ENCODE measurements at regions not wholly inside any gene's neighbourhood (a gene's known extent, or its start where the extent isn't known, plus 50 kb on each side); places are given as distances from the start of the nearest gene placed in this dataset.
"Not testable (repeated sequence)": the region's sequence is repeated elsewhere in the genome, so short reads cannot be mapped to it uniquely, and the experiment has no call there.

DNA sequence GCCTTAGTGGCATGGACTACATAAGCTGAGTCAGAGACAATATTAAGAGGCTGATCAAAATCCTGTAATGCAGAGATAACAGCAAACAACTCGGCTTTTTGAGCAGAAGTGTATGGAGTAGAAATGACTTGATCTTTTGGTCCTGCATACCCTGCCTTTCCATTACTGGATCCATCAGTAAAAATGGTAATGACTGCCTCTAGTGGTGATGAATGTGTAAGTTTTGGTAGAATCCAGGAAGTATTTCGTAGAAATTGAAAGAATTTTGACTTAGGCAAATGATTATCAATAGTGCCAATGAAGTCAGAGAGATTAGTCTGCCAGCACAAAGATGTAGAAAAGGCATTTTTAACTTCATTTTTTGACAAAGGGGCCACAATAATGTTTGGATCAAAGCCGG, 146.4 kb upstream of the API5 start:
- H3K27ac Mint-ChIP-seq (ENCODE audit: unreplicated experiment); H3K36me3 Mint-ChIP-seq (ENCODE audit: low read depth); H3K4me1 Mint-ChIP-seq; DNase-seq (ENCODE audit: low read depth, low spot score); H3K27me3 Mint-ChIP-seq (ENCODE audit: low read depth); H3K4me3 Mint-ChIP-seq: not testable (repeated sequence)
- TF ChIP-seq, protein P1, sequence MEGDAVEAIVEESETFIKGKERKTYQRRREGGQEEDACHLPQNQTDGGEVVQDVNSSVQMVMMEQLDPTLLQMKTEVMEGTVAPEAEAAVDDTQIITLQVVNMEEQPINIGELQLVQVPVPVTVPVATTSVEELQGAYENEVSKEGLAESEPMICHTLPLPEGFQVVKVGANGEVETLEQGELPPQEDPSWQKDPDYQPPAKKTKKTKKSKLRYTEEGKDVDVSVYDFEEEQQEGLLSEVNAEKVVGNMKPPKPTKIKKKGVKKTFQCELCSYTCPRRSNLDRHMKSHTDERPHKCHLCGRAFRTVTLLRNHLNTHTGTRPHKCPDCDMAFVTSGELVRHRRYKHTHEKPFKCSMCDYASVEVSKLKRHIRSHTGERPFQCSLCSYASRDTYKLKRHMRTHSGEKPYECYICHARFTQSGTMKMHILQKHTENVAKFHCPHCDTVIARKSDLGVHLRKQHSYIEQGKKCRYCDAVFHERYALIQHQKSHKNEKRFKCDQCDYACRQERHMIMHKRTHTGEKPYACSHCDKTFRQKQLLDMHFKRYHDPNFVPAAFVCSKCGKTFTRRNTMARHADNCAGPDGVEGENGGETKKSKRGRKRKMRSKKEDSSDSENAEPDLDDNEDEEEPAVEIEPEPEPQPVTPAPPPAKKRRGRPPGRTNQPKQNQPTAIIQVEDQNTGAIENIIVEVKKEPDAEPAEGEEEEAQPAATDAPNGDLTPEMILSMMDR (conservative IDR thresholded peaks at IDR 0.05) = peak; percentile 37
- H3K9me3 Mint-ChIP-seq = peaks cover 17% of the 10 kb centered on the region

DNA sequence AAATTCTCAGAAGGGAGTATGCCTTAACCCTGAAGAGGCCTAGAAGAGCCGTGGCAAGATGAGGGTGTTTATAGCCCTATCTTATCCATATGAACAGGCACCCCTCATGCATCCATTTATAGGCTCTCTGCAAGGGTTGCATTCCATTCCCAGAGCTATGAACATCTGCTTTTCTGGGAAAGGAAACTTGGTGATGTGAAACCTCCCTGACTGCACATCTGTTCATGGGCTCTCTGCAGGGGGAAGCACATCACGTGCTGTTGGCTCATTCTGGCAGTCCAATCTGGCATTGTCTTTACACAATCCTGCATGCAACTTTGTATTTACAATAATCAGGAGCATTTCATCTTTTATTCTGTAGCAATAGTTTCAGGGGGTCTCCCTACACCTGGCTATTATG, 143.6 kb upstream of the API5 start:
- not testable (repeated sequence) for H3K36me3 Mint-ChIP-seq (ENCODE audit: low read depth); DNase-seq (ENCODE audit: low read depth, low spot score); H3K4me1 Mint-ChIP-seq; H3K27ac Mint-ChIP-seq (ENCODE audit: unreplicated experiment); H3K27me3 Mint-ChIP-seq (ENCODE audit: low read depth); H3K4me3 Mint-ChIP-seq
- peaks cover 20% of the 10 kb centered on the region for H3K9me3 Mint-ChIP-seq

DNA sequence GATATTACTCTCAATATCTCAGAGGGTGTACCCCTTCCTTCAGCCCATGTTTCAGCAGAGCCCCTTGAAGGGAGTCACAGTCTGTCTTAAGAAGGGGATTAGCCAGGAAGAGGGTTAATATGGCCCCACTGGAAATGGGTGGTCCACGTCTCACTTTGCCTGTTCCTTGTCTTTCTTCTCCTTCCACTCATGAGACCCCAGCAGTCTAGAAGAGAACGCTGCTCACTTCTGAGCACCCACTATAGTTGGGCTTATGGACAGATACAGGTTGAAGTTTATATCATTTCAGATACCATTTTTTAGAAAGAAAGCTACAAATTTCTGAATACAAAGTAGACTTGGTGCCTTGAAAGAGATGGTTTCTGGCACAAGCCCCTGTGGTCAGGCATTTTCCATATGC, 139.3 kb upstream of the API5 start:
- Mint-ChIP-seq H3K27me3 (ENCODE audit: low read depth) (no peaks in the 10 kb centered on the region), H3K27ac (ENCODE audit: unreplicated experiment) (no peak overlapping the region), H3K36me3 (ENCODE audit: low read depth) (no peaks in the 10 kb centered on the region), H3K4me3 (no peak overlapping the region), H3K9me3 (peaks cover 20% of the 10 kb centered on the region), H3K4me1 (no peaks in the 10 kb centered on the region)
- TF ChIP-seq, protein P1 (conservative IDR thresholded peaks at IDR 0.05) = no peak
- no peak for DNase-seq (ENCODE audit: low read depth, low spot score)

- Mint-ChIP-seq H3K36me3 (ENCODE audit: low read depth) (no peaks in the 10 kb centered on the region), H3K9me3 (peaks cover 15% of the 10 kb centered on the region), H3K4me3 (no peak overlapping the region), H3K27me3 (ENCODE audit: low read depth) (no peaks in the 10 kb centered on the region), H3K27ac (ENCODE audit: unreplicated experiment) (no peak overlapping the region), H3K4me1 (no peaks in the 10 kb centered on the region)
- DNase-seq (ENCODE audit: low read depth, low spot score) = no peak
- TF ChIP-seq, protein P1 (conservative IDR thresholded peaks at IDR 0.05) = no peak
Measured at GRCh38 chr11:43177975-43178374, 133.8 kb upstream of the API5 start.

- not testable (repeated sequence) for H3K27ac Mint-ChIP-seq (ENCODE audit: unreplicated experiment); H3K27me3 Mint-ChIP-seq (ENCODE audit: low read depth); DNase-seq (ENCODE audit: low read depth, low spot score); H3K9me3 Mint-ChIP-seq; H3K4me3 Mint-ChIP-seq; H3K36me3 Mint-ChIP-seq (ENCODE audit: low read depth); H3K4me1 Mint-ChIP-seq
Measured at GRCh38 chr11:43194459-43194858, 117.3 kb upstream of the API5 start.

- H3K36me3 Mint-ChIP-seq (ENCODE audit: low read depth) = no peaks in the 10 kb centered on the region
- H3K4me1 Mint-ChIP-seq = no peaks in the 10 kb centered on the region
- no peak overlapping the region for H3K27ac Mint-ChIP-seq (ENCODE audit: unreplicated experiment)
- TF ChIP-seq, protein P1 (conservative IDR thresholded peaks at IDR 0.05) = no peak
- DNase-seq (ENCODE audit: low read depth, low spot score) = no peak
- no peaks in the 10 kb centered on the region for H3K9me3 Mint-ChIP-seq
- no peak overlapping the region for H3K4me3 Mint-ChIP-seq
- no peaks in the 10 kb centered on the region for H3K27me3 Mint-ChIP-seq (ENCODE audit: low read depth)
Measured at GRCh38 chr11:43197379-43197778, 114.4 kb upstream of the API5 start.

GRCh38 chr11:43200031-43200430, 111.8 kb upstream of the API5 start:
- Mint-ChIP-seq H3K27ac (ENCODE audit: unreplicated experiment) (no peak overlapping the region), H3K9me3 (peaks cover 5% of the 10 kb centered on the region), H3K4me3 (no peak overlapping the region), H3K27me3 (ENCODE audit: low read depth) (peaks cover 3% of the 10 kb centered on the region), H3K4me1 (no peaks in the 10 kb centered on the region), H3K36me3 (ENCODE audit: low read depth) (no peaks in the 10 kb centered on the region)
- no peak for DNase-seq (ENCODE audit: low read depth, low spot score)
- TF ChIP-seq, protein P1 (conservative IDR thresholded peaks at IDR 0.05) = no peak

Measured in neural crest cell (in vitro differentiated cells).